ENCODE measurements at regions not wholly inside any gene's neighbourhood (a gene's known extent, or its start where the extent isn't known, plus 50 kb on each side); places are given as distances from the start of the nearest gene placed in this dataset.
A peak's percentile ranks its signal among the peaks of the same experiment; 100 is the strongest.

DNA sequence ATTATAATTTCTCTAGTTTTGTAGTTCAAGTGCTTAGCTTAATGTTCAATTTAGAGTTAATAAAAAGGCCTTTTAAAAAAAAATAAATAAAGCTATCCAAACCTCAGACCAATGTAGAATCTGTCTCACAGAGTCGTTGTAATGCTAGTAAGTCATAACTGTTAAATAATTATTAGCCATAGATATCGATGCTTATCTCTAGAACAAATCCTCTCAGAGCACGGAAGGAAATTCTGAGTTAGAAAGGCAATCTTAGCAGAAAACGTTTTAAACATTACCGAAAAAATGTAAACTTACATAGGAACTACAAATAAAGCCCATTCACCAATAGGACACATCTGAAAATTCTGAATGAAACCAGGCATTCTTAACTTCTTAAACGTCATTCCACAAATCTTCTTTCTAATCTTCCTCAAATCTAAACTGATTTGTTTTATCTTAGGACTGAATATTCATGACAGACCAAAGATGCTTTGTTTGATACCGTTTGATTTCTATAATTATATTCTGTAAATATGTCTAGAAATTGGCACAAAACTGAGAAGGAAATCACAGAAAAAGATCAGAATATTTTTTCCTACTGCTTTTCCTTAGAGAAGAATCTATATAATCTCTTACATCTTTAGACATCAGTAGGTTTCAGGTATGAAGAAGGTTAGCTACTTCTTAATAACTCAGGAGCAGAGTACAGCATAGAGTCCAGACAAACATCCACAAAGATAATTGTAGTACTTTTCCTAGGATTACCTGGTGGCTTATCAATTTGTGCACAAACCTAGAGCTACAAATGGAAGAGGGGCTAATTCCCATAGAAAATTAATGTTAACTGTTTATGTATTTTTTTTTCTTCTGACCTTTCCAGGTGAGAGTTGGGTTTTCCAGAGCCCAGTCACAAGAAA lies 140.7 kb downstream of the BTC start:
- no peak for DNase-seq

DNA sequence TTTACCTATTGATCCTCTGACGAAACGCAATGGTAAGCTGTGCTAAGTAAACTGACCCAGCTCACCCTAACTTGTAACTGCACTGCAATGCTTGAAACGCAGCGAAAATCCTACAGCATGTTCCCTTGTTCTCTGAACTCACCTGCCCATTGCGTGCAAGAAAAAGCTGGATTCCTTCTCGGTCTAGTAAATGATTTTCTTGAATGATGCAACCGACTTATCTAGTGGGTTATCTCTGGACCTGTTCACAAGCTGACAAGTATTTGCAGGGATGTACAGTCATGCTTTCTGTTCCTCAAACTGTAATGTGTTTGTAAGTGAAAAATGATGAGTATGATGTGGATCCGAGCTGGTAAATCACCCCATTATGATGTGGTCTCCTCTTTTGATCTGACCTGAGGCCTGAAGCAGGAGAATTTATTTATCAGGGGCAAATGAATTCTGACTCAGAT lies 140.1 kb downstream of the BTC start:
- no peak for DNase-seq

- DNase-seq: no peak
Observed at GRCh38 chr4:74656596-74656995, 137.7 kb downstream of the BTC start.

DNA sequence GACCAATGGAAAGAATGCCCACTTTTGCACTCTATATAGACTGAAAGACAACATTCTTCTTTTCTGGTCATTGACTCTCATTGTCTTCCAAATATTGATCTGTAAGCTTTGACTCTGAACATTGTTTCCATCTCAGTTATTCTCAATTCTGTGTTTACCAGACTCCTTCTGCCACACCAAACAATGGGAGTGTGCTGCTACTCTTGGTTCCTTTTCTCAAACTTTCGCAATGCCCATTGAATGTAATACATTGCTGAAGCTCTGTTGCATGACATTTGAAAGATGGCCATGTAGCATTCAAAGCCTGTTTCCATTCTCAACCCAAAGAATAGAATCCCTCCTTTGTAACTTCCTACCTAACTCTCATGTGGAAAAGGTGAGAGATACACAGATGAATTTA lies 136.2 kb downstream of the BTC start:
- DNase-seq: no peak

DNA sequence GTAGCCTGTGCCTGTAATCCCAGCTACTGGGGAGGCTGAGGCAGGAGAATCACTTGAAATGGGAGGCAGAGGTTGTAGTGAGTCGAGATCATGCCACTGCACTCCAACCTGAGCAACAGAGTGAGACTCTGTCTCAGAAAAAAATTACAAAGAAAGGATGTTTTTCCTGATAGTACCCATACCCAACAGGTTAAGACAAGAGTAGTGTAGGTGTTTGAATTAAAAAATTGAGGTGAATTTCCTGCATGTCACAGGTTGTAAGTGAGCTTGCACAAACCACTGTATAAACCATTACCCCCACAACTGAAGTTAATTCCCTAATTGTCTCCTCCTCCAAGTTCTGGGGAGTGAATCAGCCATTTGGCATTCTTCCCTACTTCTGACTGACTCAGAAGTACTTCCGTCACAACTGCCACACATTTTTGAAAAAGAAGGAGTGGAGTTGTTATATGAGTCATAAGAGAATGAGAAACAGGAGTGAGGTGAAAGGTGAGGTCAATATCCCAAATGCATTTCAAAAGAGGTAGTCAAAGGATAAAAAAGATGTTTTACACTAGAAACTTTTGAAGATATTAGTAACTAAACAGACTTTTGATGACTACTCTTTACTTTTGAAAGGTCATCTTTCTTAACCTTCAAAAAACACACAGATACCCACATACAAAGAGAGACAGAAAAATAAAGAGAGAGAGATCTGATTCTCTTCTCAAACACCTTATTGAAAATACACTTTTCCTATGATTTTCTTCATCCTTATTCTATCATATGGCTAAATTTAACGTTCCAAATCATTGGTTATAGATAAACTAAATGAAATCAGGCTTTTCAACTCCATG lies 134.5 kb downstream of the BTC start:
- DNase-seq: peak; percentile 15

GRCh38 chr4:74660866-74661265 lies 133.5 kb downstream of the BTC start:
- no peak for DNase-seq

DNA sequence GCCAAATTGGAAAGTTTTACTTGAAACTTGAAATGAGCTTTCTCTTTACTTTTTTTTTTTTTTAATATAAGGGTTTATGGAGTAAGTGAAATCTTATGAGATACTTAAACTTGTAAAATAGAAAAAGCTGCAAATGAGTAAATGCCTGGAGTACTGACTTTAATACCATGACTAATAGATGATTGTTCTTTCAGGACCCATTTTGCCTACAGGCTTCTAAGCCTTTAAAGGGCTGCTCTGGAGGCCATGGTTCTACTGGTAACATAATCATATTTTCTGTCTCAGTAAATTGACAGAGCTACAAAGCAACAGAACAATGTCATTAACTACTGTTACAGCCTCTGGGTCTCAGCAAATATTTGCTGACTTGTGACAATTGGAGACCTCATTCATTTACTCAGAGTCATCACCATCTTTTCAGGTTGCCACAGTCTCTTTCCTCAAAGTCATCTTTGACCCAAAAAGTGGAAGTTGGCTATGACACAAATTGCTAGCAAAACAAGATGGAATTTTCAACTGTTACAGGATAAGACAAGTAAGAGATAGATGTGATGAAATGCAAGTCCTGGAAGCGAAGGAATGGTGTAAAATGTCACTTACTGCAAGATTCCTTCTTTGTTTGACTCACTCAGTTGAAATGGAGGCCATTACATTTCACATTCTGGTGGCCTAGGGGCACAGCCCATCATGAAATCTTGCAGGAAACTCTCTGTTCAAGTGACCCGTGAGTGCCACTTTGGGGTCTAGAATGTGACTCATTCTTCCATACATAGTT lies 132.7 kb downstream of the BTC start:
- no peak for DNase-seq

GRCh38 chr4:74663631-74664030 lies 130.7 kb downstream of the BTC start:
- DNase-seq: no peak

DNA sequence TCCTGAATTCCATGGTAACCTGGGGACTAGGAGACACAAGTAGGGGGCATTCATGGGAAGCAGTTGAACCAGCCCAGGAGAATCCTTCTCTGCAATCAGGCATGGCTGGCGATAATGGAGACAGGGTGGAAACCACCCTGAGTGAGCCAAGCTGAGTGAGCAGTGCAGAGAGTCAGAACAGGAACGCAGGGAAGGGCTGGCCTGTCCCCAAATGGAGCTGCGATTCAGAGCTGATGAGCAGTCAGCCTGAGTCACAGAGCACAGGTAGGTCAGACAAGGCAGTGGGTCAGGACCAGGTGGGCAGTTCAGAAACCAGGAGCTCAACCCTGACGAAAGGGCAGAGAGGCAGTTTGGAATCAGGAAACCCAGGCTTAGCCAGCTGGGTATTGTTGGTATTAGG lies 129.0 kb downstream of the BTC start:
- DNase-seq: no peak

GRCh38 chr4:74665876-74666275 lies 128.4 kb downstream of the BTC start:
- no peak for DNase-seq

DNA sequence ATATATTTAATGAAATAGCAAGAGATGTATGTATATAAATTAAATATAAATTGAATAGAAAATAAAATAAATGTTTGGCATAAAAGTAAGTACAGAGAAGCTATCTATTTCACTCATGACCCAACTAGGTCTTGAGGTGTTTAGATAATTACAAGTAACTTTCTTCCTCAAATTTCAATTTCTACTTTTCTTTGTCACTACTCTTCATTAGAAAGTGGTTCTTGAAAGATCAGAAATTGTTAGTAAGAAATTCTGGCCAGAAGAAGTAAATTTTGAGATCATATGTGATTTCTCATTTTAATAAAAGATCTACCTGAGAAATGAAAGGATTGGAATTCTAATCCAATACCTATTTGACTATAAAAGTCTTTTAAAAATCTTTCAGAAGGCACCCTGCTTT lies 126.9 kb downstream of the BTC start:
- no peak for DNase-seq

- DNase-seq: no peak
Observed at GRCh38 chr4:74667944-74668343, 126.4 kb downstream of the BTC start.

DNA sequence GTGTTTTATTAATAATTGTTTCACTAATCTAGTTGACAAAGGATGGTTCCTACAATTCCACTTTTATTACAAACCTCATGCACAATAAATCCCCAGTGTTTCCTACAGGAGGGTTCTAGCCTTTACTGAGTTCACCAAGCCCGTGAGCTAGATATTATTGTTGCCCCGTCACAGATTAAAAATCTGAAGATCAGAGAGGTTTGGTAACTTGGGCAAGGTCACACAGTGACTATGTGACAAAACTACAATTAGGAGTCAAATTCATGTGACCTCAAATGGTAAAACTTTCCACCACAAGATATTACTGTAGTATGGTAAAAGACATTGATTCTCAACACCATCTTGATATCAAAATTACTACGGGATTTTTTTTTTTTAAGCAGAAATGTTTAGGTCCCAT lies 124.6 kb downstream of the BTC start:
- DNase-seq: no peak

GRCh38 chr4:74670583-74670982 lies 123.7 kb downstream of the BTC start:
- DNase-seq: no peak

DNA sequence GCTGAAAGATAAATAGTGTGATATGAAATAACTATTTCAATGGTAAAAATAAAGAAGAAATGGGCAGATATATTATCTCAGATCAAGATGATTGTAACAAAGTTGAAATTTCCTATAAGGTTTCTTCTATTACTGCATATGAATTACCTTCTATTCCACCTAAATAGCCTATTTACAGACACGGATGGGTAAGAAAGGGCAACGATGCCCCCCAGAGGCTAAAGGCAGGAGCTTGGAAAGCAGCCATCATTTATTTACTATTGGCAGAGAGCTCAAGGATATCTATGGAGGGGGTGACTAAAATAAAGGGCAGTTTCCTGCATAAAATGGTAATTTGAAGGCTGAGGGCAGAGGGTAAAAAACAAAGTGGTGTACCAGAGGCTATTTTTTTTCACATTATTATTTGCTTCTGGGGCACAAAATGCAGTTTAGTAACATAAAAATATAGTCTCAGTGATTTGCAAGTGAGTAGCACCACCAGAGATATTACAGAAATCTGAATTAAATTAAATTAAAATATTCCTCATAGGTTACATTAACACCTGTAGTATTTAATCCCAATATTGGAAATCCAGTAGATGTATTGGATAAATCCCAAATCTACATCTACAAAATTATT lies 123.1 kb downstream of the BTC start:
- DNase-seq: peak; percentile 49

DNA sequence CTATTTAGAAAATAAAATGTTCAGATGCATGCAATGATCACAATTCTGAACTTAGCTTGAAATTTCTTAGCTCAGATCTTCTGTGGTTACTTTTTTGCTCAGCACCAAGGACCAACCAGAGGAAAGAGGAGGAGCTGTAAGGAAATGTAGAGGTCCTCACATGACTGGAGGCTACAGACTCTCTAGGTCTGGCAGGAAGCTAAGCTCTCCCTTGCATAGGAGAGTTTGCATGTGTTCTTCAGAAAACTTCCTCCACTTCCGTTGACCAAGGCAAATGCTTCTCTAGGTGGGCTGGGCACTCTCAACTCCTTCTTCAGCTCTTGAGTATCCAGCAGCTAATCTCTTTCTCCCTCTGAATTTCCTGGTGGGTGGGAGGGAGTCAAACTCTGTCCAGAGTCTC lies 119.6 kb downstream of the BTC start:
- DNase-seq: no peak

GRCh38 chr4:74675673-74676279 lies 118.5 kb downstream of the BTC start:
- peak; percentile 51 for DNase-seq

- no peak for DNase-seq
Observed at GRCh38 chr4:74682567-74683359, 111.6 kb downstream of the BTC start.

DNA sequence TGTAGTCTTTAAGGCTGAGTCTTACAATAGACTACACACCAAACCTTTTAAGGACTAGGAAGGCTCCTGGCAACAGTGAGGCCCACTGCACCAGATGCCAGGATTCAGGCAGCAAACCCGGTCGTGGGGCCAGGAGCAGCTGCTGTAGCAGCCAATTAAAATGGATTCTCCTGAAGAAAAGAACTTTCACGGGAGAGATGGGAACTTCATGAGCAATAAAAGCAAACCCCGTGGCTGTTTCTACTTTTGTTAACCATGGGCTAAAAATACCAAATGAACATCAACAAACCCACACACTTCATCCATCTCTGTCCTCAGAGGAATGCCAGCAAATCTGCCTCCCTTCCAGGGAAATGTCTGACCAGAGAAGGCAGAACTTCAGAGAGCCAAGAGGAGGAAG lies 101.4 kb downstream of the BTC start:
- DNase-seq: no peak
